Forelimb muscle (tissue), 1 donor: ENCODE measurements at regions not wholly inside any gene's neighbourhood (a gene's known extent, or its start where the extent isn't known, plus 50 kb on each side); places are given as distances from the start of the nearest gene placed in this dataset.
"Not testable (repeated sequence)": the region's sequence is repeated elsewhere in the genome, so short reads cannot be mapped to it uniquely, and the experiment has no call there.

Source experiments
- DNase-seq: peaks from one replicate; pipeline ENCODE4 v3.0.0-alpha.2; 2013; ENCODE audit warnings: low read depth

DNA sequence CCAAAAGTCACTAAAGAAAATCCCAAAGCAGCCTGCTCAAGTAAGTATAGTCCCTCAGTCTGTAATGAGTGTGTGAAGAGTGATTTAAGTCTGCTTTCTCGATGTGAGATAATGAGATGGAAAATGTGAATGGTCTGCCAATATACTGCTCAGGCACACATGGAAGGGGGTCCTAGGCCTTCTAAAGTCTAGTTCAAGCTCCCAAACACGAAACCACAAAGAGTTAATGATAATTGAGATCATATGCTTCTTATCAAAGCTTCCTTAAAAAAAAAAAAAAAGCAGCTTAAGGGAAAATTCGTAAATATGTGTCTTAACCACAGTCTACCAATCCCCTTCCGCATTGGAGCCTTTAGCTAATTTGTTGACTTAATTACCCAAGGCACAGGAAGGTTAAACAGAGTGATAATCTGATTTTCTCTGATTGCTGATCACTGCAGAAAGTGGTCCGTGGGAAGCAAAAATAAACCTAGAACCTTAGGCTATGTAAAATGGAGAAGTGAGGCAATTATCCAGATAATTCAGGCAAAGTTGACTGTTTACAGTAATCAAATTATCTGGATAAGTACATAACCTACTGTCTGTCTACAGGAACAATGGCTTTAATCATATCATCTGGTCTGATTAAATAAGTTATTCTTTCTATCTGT lies 172.9 kb downstream of the MBL2 start:
- DNase-seq, result no peak

DNA sequence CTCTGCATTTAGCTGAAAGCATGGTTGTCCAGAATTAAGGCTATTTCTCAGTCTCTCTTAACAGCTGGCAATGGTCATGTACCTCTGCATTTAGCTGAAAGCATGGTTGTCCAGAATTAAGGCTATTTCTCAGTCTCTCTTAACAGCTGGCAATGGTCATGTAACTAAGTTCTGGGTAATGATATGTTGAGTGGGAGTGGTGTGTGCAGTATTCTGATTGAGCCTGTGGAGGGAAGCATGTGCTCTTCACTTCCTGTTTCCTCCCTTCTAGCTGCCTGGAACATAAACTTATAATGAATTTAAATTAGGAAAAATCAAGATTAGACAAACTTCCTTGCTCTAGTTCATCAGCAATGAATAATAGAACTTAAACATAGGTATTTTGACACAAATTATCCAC lies 168.5 kb downstream of the MBL2 start:
- DNase-seq, result not testable (repeated sequence)

DNA sequence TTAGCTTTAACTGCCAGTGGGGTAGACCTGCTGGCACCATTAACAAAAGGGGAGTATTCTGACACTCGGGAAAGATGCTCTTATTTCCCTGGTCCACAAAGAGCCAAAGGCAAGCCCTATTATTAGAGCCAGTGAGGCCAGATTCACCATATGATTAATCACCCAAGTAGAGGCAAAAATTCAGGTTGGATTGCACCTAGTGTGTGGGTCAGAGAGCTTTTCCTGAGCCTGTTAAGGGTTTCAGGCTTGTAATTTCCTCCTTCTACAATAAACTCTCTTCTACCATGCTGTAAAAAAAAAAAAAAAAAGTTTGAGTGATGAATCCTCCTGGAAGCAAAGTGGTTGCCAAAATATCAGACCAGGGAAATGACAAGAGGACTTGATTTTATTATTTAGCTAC lies 163.5 kb downstream of the MBL2 start:
- no peak for DNase-seq

DNA sequence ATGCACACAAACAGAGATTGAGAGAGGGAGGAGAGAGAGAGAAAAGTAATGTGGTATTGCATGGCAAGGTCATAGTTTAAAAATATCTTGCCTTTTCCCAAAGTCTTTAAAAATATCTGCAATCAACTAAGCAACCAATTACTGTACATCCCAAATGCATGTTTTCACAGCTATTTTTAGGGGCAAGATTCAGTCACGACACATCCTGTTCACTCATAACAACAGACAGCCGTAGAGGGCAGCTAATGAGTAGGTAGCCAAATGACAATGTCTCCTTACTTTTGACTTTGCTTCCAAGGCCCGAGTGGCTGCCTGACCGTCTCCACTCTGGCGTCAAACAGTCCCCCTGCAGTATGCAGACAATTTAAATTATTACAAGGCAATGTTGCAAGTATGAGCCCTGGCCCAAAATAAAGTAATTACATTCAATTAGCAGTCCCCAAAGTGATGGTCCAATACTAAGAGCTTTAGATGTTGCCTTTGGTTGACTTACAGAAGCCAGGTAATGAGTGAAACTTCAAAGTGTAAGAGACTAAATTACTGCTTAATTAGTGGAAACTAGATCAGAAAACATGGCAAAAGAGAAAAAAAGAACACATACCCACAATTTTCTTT lies 162.9 kb downstream of the MBL2 start:
- DNase-seq, result no peak

DNA sequence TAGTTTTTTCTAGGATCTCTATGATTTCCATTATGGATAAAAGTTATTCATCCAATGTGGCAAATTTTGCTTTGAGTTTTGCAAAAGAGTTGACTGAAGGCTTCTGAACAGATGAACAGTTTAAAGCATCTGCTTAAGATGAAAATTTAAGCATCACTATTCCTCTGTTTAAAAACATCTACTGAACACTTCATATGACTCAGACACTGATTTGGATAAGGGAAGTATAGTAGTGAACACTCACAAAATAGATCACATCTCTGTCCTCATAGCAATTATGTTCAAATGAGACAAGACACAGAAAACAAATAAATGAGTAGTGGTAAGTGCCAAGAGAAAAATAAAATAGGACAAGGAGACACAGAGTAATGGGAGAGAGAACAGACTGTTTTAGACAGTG lies 157.3 kb downstream of the MBL2 start:
- DNase-seq, result no peak

DNA sequence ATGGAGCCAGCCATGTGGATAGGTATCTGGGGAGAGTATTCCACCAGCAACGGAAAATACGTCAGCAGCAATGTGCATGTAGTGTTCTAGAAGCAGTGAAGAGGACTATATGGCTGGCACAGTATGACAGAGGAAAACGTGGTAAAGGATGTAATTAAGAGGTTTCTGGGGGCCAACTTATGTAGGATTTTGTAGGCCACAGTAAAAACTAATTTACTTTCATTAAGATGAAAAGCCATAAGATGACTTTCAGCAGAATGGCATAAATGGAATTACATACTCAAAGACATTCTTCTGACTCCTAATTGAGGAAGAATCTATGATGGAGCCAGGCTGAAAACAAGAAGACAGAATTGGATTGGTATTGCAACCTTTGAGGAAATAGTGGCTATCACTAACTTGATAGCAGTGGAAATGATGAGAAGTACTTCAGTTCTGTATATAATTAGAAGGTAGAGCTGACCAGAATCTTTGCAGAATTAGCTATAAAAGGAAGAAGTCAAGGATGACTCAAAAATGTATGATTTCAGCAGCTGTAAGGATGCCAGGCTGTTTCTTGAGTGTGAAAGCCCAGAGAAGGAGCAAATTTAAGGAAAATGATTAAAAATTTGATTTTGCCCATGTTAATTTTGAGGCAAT lies 156.7 kb downstream of the MBL2 start:
- DNase-seq, result no peak

DNA sequence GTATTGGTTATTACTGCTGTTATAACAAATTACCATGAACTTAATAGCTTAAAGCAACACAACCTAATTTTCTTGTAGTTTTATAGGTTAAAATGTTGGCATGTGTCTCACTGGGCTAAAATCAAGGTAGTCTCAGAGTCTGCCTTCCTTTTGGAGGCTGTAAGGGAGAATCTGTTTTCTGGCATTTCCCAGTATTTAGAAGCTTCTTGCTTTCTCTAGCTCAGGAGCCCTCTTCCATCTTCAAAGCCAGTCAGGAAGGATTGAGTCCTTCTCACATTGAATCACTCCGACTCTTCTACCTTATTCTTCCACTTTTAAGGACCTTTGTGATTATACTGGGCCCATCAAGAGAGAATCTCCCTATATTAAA lies 156.2 kb downstream of the MBL2 start:
- no peak for DNase-seq

DNA sequence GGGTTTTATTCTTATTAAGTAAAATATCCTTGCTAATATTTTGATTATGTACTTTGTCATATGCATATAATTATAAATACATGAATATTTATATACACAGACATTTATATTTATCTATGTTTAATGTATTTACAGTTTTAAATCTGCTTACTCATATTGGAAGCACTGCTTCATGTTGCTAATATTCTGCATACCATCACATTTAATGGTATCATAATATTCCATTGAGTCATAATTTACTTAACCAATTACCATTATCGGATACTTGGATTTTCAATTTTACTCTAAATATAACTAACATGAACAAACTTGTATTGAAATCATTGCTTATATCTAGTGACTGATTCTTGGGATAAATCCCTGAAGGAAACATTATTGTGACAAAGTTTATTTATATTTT lies 155.2 kb downstream of the MBL2 start:
- DNase-seq, result no peak

DNA sequence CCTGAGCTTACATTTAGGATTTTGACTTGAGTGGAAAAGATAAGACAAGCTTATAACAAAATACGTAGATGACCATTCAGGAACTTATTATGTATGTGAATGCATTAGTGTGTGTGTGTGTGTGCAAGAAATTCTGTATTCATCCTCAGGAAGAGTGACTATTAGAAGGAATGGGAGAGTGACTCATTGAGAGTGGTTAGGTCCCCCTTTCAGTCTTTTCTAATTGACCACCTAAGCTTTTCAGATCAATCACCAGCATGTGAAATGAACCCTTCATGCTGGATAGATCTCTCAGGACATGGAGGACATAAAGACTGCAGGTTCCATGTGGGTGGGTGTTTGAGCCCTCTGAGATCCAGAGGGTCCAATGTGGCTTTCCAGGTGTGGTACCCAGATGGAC lies 153.5 kb downstream of the MBL2 start:
- no peak for DNase-seq

DNA sequence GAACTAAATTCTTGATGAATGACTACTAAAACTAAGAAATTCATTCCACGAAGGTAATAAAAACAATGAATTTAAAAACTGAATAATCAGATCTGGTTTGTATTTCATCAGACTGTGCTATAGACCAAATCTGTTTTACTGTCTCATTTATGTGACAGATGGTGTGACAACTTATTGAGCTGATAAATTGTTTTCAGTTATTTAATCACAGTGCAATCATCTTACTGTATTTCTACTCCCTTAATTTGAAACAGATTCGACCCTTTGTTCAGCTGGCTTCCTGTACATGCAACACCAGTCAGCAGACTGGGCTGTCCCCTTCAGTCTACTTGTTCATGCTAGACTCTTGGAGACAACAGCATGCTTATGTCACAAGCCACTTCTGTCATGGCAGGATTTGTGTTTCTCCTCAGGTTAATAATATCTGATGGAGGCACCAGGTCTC lies 150.9 kb downstream of the MBL2 start:
- DNase-seq, result no peak

DNA sequence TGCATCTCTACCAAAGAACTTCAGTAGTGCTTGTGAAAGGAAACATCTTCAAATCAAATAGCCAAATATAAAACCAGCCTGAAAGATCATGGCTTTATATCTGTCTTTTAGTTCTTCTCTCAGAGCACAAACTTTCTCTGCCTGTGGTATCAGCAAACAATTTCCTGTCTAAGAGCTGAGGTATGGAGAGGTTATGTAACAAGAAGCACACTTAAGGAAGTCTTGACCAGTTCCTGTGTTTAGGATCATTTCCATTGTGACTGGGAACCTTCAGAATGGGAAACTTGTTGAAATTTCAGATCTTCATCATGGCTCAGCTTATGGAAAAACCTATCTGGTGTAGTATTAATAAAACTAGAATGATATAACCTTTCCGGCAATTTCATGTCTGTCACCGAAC lies 148.8 kb downstream of the MBL2 start:
- DNase-seq, result no peak

DNA sequence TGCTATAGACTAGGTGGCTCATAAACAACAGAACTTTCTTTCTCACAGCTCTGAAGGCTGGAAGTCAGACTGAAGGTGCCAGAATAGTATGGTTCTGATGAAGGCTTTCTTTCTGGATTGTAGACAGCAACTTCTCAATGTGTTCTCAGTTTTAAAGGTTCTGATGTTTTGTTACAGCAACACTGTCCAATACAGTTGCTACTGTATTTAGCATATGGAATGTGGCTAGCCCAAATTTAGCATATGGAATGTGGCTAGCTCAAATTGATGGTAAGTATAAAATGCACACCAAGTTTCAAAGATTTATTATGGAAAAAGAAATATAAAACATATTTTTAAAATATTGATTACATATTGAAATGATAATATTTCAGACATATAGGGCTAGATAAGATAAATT lies 145.3 kb downstream of the MBL2 start:
- no peak for DNase-seq

DNA sequence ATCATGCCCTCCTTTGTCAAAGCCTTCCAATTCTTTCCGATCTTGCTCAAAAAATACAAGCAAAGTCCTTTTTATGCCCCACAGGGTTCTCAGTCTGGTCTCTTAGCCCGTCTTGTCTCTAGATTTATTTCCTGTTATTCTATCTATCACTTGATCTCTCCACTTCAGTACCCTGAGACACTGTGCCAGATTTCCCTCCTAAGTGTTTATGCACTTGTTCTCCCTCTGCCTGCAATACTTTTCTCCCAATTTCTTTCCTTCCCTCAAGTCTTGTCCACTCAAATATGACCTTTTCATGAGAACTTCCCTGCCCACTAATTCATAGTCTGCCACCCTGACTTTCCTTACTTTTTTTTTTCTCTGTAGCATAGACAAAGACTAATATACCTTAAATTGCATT lies 141.4 kb downstream of the MBL2 start:
- DNase-seq, result no peak

DNA sequence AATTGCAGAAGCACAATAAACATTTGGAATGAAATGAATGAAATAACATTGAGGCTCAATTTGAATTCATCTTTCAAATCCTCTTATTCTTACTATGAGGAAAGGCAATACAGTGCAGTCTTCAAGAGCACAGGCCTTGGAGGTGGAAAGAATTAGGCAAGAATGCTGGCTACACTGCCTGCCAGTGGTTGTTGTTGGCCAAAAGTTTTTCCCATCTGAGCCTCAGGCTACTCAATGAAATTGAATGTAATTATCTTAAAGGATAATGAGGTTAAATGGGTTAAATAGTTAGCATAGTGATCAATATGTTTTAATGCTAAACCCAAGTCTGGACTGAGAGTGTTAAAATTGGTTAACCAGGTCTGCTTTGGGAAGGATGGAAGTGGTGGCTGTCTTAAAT lies 140.9 kb downstream of the MBL2 start:
- no peak for DNase-seq

DNA sequence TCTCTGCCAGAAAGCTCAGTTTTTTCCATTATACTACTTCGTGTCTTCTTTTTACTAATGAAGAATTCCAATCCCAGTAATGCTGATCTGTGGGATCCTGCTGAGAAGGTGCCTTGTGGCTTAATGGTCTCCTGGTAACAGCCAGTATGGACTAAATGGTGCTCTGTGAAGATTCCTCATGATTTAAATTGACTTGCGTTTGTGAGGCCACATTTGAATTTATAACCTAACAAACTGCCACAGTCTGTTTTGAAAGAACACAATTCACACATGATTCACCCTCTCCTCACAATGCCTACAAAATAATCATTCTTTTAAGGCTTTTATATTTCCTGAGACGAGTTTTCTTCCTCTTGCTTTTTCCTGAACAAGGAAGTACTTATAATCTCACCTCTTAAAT lies 140.0 kb downstream of the MBL2 start:
- no peak for DNase-seq

DNA sequence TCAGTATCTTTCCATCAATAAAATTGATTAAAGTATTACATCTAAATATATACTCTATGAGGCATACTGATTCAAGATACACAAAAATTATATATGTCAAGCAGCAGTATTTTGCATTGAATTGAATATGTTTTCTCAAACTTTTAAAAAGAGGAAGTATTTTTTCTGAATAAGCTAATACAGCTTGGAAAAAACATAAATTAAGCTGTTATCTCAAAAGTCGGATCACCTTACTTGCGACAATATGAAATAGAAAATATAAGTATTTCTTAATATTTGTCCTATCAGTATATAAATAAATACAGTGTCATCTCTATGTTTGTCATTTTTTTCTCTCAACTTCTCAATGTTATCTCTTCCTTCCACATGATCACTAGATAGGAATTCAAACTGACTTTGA lies 139.3 kb downstream of the MBL2 start:
- no peak for DNase-seq

DNA sequence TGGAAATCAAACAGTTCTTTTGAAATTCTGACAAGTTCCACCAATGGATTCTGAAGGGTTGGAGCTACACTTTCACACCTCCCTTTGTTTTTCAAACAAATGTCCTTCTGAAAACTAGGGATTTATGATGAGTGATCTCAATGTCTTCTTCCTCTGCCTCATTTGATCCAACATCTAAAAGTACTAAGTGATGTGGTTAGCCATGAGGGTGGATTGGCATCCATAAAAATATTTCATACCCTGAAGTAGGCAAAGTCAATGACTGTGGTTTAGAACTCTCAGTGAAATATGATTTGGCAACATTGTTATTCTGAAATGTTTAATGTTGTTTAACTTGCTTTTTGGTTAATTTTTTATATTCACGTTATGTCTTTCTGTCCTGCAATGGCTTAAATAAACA lies 136.9 kb downstream of the MBL2 start:
- no peak for DNase-seq

DNA sequence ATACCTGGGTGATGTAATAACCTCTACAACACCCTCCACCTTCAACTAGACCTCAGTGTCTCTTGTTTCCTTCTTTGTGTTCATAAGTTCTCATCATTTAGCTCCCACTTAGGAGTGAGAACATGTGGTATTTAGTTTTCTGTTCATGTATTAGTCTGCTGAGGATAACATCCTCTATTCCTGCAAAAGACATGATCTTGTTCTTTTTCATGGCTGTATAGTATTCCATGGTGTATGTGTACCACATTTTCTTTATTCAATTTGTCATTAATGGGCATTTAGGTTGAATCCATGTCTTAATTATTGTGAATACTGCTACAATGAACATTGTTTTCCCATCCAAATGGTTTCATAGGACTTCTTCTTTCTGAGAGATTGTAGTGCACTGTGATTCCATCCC lies 135.7 kb downstream of the MBL2 start:
- no peak for DNase-seq

DNA sequence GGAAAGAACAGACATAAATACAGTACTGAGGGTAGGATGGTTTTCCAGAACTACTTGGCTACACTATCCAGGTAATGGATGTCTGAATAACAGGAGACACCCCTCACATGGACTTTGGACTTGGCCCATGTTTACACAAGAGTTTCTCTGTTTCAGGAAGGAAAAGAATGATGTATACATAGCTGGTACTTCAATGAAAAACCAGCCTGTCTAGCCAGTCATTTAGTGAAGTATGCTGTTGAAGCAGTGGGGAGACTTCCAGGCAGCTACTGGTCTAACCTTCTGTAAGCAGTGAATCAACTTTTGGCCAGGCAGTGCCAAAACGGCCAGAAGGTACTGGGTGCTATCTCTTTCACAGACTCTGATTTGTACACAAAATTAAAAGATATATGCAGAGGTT lies 135.0 kb downstream of the MBL2 start:
- no peak for DNase-seq

DNA sequence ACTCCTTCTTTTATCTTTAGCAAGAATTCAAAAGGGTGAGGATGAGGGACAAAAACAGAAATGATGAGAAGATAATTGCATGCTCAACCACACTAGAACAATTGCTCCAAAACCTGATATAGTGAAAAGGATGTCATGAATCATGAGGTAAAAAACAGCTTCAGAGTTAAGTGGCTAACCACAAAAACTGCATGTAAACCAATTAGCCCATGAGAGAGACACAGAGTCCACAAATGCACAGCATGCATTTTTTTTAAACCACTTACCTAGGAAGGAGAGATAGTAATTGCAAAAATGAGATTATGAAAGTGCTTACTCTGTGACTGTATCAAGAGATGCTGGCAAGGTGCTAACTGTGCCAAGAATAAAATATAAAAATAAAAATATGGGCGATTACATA lies 132.9 kb downstream of the MBL2 start:
- no peak for DNase-seq

DNA sequence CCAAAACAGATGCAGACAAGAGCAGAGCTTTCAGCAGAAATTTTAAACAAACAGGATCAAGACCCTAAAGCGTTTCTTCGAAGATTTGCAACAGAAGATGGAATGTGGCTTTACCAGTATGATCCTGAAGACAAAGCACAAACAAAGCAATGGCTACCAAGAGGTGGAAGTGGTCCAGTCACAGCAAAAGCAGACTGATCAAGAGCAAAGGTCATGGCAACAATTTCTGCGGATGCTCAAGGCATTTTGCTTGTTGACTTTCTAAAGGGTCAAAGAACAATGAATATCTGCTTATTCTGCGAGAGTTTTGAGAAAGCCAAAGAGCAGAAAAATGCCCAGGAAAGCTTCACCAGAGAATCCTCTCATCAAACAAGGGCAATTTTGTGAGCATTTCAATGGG lies 130.4 kb downstream of the MBL2 start:
- no peak for DNase-seq

DNA sequence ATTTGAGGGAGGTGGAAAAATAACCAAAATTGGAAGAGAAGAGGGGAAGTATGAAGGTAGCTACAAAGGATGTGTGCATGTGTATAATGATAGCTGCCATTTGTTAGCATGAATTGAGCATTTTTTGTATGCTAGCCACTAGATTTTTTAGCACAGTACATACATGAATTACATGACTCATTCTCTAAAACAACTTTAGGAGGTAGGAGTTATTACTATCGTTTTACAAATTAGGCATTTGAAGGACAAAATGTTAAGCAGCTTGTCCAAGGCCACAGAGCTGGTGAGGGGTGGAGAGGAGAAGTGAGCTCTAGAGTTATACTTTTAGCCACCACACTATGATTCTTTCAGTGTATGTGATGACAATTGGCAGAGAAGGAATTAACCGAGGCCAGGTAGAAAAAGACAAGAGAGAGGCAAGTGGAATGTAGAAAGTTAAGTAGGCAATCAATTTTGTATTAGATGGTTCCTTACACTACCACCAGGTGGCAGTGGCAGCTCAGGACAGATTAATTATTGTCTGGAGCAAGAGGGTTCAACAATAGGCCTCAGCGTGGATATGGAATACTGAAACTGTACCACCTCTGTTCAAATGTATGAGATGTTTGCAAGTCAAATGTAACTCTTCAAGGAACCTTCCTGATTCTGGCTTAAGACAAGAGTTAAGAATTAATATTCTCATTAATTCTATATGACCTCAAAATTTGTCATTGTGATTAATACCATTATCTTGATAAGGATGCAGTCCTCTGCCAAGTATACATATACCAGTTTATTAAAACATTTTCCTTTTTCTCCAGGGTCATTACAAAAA lies 128.0 kb downstream of the MBL2 start:
- DNase-seq, result peak; percentile 6
